PC-9 (cell line): ENCODE measurements at regions not wholly inside any gene's neighbourhood (a gene's known extent, or its start where the extent isn't known, plus 50 kb on each side); places are given as distances from the start of the nearest gene placed in this dataset.

Experiments
- BruUV-seq: library from RNA; stranded (reverse); fragments of 400-500 nt; replicated peaks from 2 replicates; lab custom pipeline; 2021; lab: Mats Ljungman, UMichigan
- CTCF ChIA-PET: fragments of 300-600 bp; sonication (Branson Sonifier 250); formaldehyde crosslinking; loops from one replicate; lab custom pipeline; 2022; ENCODE audit warnings: antibody characterized with exemption; lab: Charles Lee
- POLR2A ChIA-PET: fragments of 300-600 bp; sonication (Branson Sonifier 250); formaldehyde crosslinking; loops from one replicate; lab custom pipeline; 2022; ENCODE audit warnings: antibody characterized with exemption; ENCODE audit not compliant: unreplicated experiment; lab: Charles Lee
- DNase-seq, 2 experiments: peaks; one replicate each; pipeline versions ENCODE4 v3.0.0 to v3.0.0-alpha.2; 2015 to 2022; ENCODE audit warnings: mixed read lengths in 1 of 2
- H2AFZ ChIP-seq: fragments of 200-600 bp; sonication (generic); 2 replicates; pipeline ENCODE4 v1.8.1; 2017; ENCODE audit warnings: antibody characterized with exemption
- H3F3A ChIP-seq: fragments of 200-600 bp; sonication (generic); 2 replicates; pipeline ENCODE4 v1.8.1; 2017; ENCODE audit warnings: antibody characterized with exemption, mild to moderate bottlenecking, low read depth; ENCODE audit not compliant: insufficient read depth
- H3K27ac ChIP-seq: fragments of 200-600 bp; sonication (generic); 2 replicates; pipeline ENCODE4 v1.6.1; 2016; ENCODE audit warnings: mixed run types
- H3K27me3 ChIP-seq: fragments of 200-600 bp; sonication (generic); 2 replicates; pipeline ENCODE4 v1.6.1; 2016; ENCODE audit warnings: low read depth, mixed run types; ENCODE audit not compliant: insufficient read depth
- H3K36me3 ChIP-seq: fragments of 200-600 bp; sonication (generic); 2 replicates; pipeline ENCODE4 v1.6.1; 2016; ENCODE audit warnings: low read depth, mixed run types
- H3K4me1 ChIP-seq: fragments of 200-600 bp; sonication (generic); replicated peaks from 2 replicates; pipeline ENCODE4 v1.6.1; 2016; ENCODE audit warnings: mixed run types; ENCODE audit not compliant: insufficient read depth
- H3K4me2 ChIP-seq: fragments of 200-600 bp; sonication (generic); 2 replicates; pipeline ENCODE4 v1.6.1; 2017; ENCODE audit warnings: mixed run types
- H3K4me3 ChIP-seq: fragments of 200-600 bp; sonication (generic); 2 replicates; pipeline ENCODE4 v1.6.1; 2016; ENCODE audit warnings: mixed run types
- H3K79me2 ChIP-seq: fragments of 200-600 bp; sonication (generic); 2 replicates; pipeline ENCODE4 v1.6.1; 2017; ENCODE audit warnings: low read depth, mixed run types
- H3K9me2 ChIP-seq: fragments of 200-600 bp; sonication (generic); 2 replicates; pipeline ENCODE4 v1.8.1; 2017; ENCODE audit warnings: mild to moderate bottlenecking; ENCODE audit not compliant: insufficient read depth
- H3K9me3 ChIP-seq: fragments of 200-600 bp; sonication (generic); 2 replicates; pipeline ENCODE4 v1.8.1; 2016; ENCODE audit warnings: low read depth; ENCODE audit not compliant: insufficient read depth
- H4K20me1 ChIP-seq: fragments of 200-600 bp; sonication (generic); 2 replicates; pipeline ENCODE4 v1.8.1; 2017; ENCODE audit not compliant: insufficient read depth
- EZH2 ChIP-seq: fragments of 200-600 bp; sonication (generic); IDR thresholded peaks from 2 replicates; pipeline ENCODE4 v1.8.0; 2017; ENCODE audit warnings: antibody characterized with exemption, low read depth
- intact Hi-C: fragments of 100-400 bp; cut with micrococcal nuclease; formaldehyde crosslinking; loops from one replicate; pipeline ENCODE4 v1.10.0; 2022; ENCODE audit not compliant: unreplicated experiment
- TF ChIP-seq, protein P1 (sequence below): fragments of 200-600 bp; sonication (generic); conservative IDR thresholded peaks from 2 replicates; pipeline ENCODE4 v1.6.1; 2017; ENCODE audit warnings: mixed run types, antibody characterized with exemption, mild to moderate bottlenecking, moderate library complexity

DNA sequence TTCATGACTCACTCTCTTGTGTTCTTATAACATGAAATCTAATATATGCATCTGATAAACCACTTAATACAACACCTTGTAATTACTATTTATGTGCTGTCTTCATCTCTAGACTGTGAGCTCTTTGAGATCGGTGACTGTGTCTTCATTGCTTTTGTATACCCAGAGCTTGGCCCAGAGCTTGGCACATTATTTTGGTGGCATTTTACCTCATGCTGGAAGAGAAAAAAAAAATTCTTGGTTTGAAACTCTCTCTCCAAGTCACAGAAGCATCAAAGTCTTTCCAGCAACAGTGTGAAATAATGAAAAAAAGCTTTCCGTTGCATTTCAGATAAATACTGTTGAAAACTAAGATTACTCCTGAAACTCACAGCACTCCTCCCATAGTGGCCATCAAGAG lies 451.6 kb downstream of the NUF2 start:
- no TSS peak for BruUV-seq
- ChIA-PET CTCF (no interaction called here), POLR2A (no interaction called here)
- H3K27me3 ChIP-seq: no peaks in the 10 kb centered on the region
- no peak overlapping the region for H2AFZ ChIP-seq
- TF ChIP-seq, protein P1, sequence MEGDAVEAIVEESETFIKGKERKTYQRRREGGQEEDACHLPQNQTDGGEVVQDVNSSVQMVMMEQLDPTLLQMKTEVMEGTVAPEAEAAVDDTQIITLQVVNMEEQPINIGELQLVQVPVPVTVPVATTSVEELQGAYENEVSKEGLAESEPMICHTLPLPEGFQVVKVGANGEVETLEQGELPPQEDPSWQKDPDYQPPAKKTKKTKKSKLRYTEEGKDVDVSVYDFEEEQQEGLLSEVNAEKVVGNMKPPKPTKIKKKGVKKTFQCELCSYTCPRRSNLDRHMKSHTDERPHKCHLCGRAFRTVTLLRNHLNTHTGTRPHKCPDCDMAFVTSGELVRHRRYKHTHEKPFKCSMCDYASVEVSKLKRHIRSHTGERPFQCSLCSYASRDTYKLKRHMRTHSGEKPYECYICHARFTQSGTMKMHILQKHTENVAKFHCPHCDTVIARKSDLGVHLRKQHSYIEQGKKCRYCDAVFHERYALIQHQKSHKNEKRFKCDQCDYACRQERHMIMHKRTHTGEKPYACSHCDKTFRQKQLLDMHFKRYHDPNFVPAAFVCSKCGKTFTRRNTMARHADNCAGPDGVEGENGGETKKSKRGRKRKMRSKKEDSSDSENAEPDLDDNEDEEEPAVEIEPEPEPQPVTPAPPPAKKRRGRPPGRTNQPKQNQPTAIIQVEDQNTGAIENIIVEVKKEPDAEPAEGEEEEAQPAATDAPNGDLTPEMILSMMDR: no peak
- no peak for TF ChIP-seq EZH2
- H3K27ac ChIP-seq: no peak overlapping the region
- DNase-seq: no peak
- no peaks in the 10 kb centered on the region; the same call in 1 of the 2 replicates for H3K9me3 ChIP-seq
- intact Hi-C loops: no loop called here
- H3K36me3 ChIP-seq: no peaks in the 10 kb centered on the region
- no peaks in the 10 kb centered on the region for H3K9me2 ChIP-seq
- H3K4me2 ChIP-seq: no peak overlapping the region
- no peaks in the 10 kb centered on the region for H3K79me2 ChIP-seq
- H3F3A ChIP-seq: no peaks in the 10 kb centered on the region
- H4K20me1 ChIP-seq: no peaks in the 10 kb centered on the region
- no peak overlapping the region for H3K4me3 ChIP-seq
- no peaks in the 10 kb centered on the region for H3K4me1 ChIP-seq

DNA sequence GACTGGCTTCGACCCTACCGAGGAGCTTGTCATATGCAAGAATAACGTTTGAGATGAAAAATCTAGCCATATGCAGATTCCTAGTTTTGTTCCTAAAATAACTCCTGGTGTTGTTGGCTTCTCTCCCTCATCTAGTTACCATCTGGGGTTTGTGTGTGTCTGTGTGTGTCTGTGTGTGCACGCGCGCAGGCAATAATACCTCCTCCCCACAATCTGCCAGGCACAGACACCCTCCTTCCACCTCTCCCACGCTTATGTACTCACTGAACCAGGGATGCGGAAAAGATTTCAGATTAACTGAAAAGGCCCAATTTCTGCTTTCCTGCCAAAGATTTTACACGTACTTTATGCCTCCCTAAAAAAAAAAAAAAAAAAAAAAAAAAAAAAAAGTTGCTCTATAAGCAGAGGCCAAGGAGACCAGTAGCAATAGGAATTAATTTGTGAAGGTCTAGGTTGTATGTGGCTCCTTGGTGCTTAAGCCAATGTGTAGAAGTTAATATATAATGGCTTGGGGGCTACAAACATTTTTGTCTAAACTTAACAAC lies 452.7 kb downstream of the NUF2 start:
- CTCF ChIA-PET: no interaction called here
- TF ChIP-seq EZH2: no peak
- TF ChIP-seq, protein P1: no peak

DNA sequence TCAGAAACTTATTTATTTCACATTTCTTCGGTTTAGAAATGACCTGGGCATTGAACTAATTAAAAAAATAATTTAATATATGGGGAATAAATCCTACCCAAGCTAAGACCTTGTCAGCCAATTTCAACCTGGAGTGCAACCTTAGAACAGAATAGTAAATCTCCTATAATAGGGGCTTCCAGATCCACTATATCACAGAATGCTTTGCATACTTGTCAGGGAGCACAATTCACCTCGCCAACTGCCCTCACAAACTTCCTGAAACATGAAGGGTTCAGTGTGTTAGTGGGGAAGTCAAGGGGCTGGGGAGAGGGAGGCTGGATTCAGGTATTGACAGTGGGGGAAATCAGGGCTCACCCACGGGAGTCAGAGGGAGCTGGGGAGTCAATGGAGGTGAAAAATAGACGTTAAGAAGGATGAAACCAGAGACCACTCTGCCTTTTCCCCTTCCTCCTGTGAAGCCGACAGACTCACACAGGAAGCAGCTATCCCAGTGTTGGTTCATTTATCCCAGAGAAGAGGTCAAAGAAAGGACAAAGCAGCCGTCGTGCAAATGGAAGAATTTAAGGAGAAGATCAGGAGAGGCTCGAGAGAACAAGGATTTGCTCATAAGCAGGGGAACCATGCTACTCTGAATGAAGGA lies 453.3 kb downstream of the NUF2 start:
- Histone ChIP-seq H3K4me3 (no peak overlapping the region), H3K36me3 (no peaks in the 10 kb centered on the region)

More for the DNA sequence above, 452.7 kb downstream of the NUF2 start:
- POLR2A ChIA-PET: no interaction called here
- no peaks in the 10 kb centered on the region; the same call in 1 of the 2 replicates for H3F3A ChIP-seq
- H3K27me3 ChIP-seq: no peaks in the 10 kb centered on the region
- no peaks in the 10 kb centered on the region; the same call in 1 of the 2 replicates for H3K9me3 ChIP-seq
- no peak overlapping the region for H2AFZ ChIP-seq
- no peaks in the 10 kb centered on the region for H3K4me1 ChIP-seq
- no TSS peak for BruUV-seq
- no peak for DNase-seq
- H3K4me2 ChIP-seq: no peak overlapping the region
- H3K9me2 ChIP-seq: no peaks in the 10 kb centered on the region
- intact Hi-C loops: no loop called here
- no peaks in the 10 kb centered on the region for H3K79me2 ChIP-seq
- no peak overlapping the region for H3K27ac ChIP-seq
- no peak overlapping the region for H3K4me3 ChIP-seq
- no peaks in the 10 kb centered on the region for H4K20me1 ChIP-seq
- H3K36me3 ChIP-seq: no peaks in the 10 kb centered on the region

More for the DNA sequence above, 453.3 kb downstream of the NUF2 start:
- CTCF ChIA-PET: no interaction called here
- no peak for TF ChIP-seq EZH2
- TF ChIP-seq, protein P1: no peak
- no peaks in the 10 kb centered on the region; the same call in 1 of the 2 replicates for H3K9me3 ChIP-seq
- H3K4me1 ChIP-seq: no peaks in the 10 kb centered on the region
- H4K20me1 ChIP-seq: no peaks in the 10 kb centered on the region
- H3K9me2 ChIP-seq: no peaks in the 10 kb centered on the region
- H3F3A ChIP-seq: no peaks in the 10 kb centered on the region; the same call in 1 of the 2 replicates
- BruUV-seq: no TSS peak
- no peaks in the 10 kb centered on the region for H3K27me3 ChIP-seq
- no peak overlapping the region for H2AFZ ChIP-seq
- no peak overlapping the region for H3K27ac ChIP-seq
- no peaks in the 10 kb centered on the region for H3K79me2 ChIP-seq
- no peak overlapping the region for H3K4me2 ChIP-seq
- DNase-seq: no peak
- POLR2A ChIA-PET: no interaction called here
- intact Hi-C loops: no loop called here
